ENCODE measurements at regions not wholly inside any gene's neighbourhood (a gene's known extent, or its start where the extent isn't known, plus 50 kb on each side); places are given as distances from the start of the nearest gene placed in this dataset.

DNA sequence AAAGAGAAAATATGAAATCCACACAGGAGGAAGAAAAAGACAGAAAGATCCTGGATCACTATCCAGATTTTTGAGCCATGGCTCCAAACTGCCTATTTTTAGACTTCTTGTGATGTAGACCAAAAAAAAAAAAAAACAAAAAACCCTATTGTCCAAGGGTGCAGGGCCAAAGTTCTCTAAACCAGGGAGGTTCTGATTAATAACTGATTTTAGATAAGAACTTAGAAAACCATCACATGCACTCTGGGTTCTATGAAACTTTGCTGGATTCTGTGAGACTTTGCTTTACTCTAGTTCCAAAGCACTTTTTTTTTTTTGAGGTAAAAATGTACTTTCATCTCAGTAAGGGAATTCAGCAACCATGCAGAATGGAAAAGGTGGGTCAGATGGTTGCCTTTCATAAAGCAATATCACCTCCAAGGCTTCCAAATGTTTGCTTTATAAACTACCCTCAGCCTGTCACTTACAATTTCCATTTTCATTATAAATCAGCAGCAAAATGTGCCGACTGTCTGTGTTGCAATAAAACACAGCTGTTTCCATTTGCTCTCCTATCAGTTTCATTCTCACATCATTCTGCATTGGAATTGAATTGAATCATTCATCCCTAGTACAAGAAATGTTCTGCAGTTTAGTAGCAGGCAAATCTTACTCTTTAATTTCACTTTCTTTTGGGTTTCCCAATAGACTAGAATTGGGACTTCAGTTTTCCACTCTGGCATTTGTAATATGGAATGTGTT, 1584.3 kb upstream of the RAG2 start:
- Histone ChIP-seq H3K36me3 (no peaks in the 10 kb centered on the region), H3K27me3 (ENCODE audit: insufficient read depth, low read depth, severe bottlenecking) (no peaks in the 10 kb centered on the region), H3K9me3 (ENCODE audit: severe bottlenecking) (no peaks in the 10 kb centered on the region), H3K27ac (no peak overlapping the region), H3K4me3 (ENCODE audit: low read depth, low read length) (no peak overlapping the region)
- TF ChIP-seq, protein P1, sequence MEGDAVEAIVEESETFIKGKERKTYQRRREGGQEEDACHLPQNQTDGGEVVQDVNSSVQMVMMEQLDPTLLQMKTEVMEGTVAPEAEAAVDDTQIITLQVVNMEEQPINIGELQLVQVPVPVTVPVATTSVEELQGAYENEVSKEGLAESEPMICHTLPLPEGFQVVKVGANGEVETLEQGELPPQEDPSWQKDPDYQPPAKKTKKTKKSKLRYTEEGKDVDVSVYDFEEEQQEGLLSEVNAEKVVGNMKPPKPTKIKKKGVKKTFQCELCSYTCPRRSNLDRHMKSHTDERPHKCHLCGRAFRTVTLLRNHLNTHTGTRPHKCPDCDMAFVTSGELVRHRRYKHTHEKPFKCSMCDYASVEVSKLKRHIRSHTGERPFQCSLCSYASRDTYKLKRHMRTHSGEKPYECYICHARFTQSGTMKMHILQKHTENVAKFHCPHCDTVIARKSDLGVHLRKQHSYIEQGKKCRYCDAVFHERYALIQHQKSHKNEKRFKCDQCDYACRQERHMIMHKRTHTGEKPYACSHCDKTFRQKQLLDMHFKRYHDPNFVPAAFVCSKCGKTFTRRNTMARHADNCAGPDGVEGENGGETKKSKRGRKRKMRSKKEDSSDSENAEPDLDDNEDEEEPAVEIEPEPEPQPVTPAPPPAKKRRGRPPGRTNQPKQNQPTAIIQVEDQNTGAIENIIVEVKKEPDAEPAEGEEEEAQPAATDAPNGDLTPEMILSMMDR (IDR thresholded peaks at IDR 0.05; ENCODE audit: low read depth, low read length), result no peak
- no peak for DNase-seq

DNA sequence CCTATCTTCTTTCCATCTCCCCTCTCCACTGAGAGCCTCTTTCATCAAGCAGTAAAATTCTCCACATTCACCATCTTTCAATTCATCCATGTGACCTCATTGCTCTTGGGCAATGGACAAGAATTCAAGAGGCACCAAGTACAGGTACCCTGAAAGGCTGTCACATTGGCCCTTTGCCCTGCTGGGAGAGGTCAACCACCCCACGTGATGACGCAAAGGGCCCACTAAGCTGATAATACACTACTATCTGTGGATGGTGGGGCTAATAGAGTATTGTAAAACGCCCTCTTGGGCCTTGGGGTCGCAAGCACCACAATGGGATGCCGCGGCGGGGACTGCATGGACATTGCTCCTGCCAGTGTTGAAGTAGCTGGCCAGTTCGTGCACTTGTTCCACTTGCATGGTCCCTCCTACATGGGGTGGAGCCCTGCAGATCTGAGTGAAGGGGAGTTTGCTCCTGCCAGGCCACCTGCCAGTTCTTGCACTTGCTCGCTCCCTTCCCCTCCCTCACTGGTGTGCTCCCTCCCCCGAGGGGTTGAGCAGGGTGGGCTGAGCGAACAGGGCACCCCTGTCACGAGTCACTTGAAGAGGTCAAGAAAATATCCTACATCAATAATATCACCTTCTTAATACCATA, 1578.8 kb upstream of the RAG2 start:
- DNase-seq, result no peak
- Histone ChIP-seq H3K36me3 (no peaks in the 10 kb centered on the region), H3K27ac (no peak overlapping the region)

DNA sequence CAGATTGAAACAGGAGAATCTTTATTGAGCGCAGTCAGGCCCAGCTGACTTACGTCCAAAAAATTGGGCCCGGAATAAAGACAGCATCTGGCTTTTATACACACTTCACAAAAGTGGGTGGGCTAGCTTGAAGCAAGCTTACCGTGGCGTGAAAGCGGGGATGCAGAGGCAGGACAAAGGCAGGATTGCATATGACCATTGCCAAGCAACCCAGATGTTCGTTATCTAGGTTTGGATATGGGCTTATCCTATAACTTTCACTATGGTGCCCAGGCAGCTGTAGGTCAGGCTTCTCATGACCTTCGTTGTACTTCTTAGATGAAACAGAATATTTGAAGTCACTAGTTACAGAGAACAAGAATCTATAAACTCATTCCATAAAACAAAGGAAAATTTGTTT, 1575.6 kb upstream of the RAG2 start:
- Histone ChIP-seq H3K27ac (no peak overlapping the region), H3K27me3 (ENCODE audit: insufficient read depth, low read depth, severe bottlenecking) (no peaks in the 10 kb centered on the region), H3K9me3 (ENCODE audit: severe bottlenecking) (no peaks in the 10 kb centered on the region), H3K36me3 (no peaks in the 10 kb centered on the region), H3K4me3 (ENCODE audit: low read depth, low read length) (no peak overlapping the region)
- TF ChIP-seq, protein P1 (IDR thresholded peaks at IDR 0.05; ENCODE audit: low read depth, low read length), result no peak
- no peak for DNase-seq

More for the DNA sequence above, 1578.8 kb upstream of the RAG2 start:
- Histone ChIP-seq H3K27me3 (ENCODE audit: insufficient read depth, low read depth, severe bottlenecking) (no peaks in the 10 kb centered on the region), H3K4me3 (ENCODE audit: low read depth, low read length) (no peak overlapping the region), H3K9me3 (ENCODE audit: severe bottlenecking) (no peaks in the 10 kb centered on the region)
- TF ChIP-seq, protein P1 (IDR thresholded peaks at IDR 0.05; ENCODE audit: low read depth, low read length), result no peak

DNA sequence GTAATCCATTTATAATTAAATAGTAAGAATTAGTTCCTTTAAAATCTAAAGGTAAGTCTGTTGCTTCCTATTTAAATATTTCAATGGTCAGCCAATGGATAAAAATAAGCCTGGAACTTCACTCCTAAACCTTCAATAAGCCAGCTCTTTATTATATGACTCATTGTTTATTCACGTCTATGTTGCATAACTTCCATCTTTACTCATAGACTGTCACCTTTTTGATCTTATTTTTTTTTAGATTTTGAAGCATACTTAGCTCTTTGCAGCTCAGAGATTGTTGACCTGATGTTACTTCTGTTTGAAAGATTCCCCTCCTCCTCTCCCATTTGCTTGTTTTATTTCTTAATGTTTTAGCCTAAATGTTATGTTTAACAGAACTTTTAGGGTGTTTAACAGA, 1571.2 kb upstream of the RAG2 start:
- Histone ChIP-seq H3K36me3 (no peaks in the 10 kb centered on the region), H3K27me3 (ENCODE audit: insufficient read depth, low read depth, severe bottlenecking) (no peaks in the 10 kb centered on the region), H3K27ac (no peak overlapping the region), H3K9me3 (ENCODE audit: severe bottlenecking) (no peaks in the 10 kb centered on the region), H3K4me3 (ENCODE audit: low read depth, low read length) (no peak overlapping the region)
- TF ChIP-seq, protein P1 (IDR thresholded peaks at IDR 0.05; ENCODE audit: low read depth, low read length), result no peak
- DNase-seq, result no peak

DNA sequence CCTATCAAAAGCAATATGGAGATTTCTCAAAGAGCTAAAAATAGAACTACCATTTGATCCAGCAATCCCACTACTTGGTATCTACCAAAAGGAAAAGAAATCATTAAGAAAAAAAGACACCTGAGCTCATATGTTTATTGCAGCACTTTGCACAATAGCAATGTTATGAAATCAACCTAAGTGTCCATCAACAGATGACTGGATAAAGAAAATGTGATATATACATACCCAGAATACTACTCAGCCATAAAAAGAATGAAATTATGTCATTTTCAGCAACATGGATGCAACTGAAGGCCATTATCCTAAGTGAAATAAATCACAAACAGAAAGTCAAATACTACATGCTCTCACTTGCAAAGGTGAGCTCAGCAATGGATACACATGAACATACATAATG, 1565.5 kb upstream of the RAG2 start:
- no peaks in the 10 kb centered on the region for H3K36me3 ChIP-seq
- H3K27me3 ChIP-seq (ENCODE audit: insufficient read depth, low read depth, severe bottlenecking), result no peaks in the 10 kb centered on the region
- no peaks in the 10 kb centered on the region for H3K9me3 ChIP-seq (ENCODE audit: severe bottlenecking)
- no peak overlapping the region for H3K4me3 ChIP-seq (ENCODE audit: low read depth, low read length)
- H3K27ac ChIP-seq, result no peak overlapping the region
- TF ChIP-seq, protein P1 (IDR thresholded peaks at IDR 0.05; ENCODE audit: low read depth, low read length), result no peak
- DNase-seq, result no peak
